ENCODE measurements at regions not wholly inside any gene's neighbourhood (a gene's known extent, or its start where the extent isn't known, plus 50 kb on each side); places are given as distances from the start of the nearest gene placed in this dataset.
"Not testable (repeated sequence)": the region's sequence is repeated elsewhere in the genome, so short reads cannot be mapped to it uniquely, and the experiment has no call there.

- no peak for DNase-seq (ENCODE audit: low read depth)
- ChIA-PET CTCF (interaction anchor here (0.6 kb wide), 1 partner anchor 49 kb away, joined by 3 read pairs; no protein-coding TSS in a partner anchor), POLR2A (no interaction called here)
- TF ChIP-seq, protein P1, sequence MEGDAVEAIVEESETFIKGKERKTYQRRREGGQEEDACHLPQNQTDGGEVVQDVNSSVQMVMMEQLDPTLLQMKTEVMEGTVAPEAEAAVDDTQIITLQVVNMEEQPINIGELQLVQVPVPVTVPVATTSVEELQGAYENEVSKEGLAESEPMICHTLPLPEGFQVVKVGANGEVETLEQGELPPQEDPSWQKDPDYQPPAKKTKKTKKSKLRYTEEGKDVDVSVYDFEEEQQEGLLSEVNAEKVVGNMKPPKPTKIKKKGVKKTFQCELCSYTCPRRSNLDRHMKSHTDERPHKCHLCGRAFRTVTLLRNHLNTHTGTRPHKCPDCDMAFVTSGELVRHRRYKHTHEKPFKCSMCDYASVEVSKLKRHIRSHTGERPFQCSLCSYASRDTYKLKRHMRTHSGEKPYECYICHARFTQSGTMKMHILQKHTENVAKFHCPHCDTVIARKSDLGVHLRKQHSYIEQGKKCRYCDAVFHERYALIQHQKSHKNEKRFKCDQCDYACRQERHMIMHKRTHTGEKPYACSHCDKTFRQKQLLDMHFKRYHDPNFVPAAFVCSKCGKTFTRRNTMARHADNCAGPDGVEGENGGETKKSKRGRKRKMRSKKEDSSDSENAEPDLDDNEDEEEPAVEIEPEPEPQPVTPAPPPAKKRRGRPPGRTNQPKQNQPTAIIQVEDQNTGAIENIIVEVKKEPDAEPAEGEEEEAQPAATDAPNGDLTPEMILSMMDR (IDR thresholded peaks at IDR 0.05; ENCODE audit: insufficient read depth, low read depth, low read length), result no peak
- no peaks in the 10 kb centered on the region for H3K36me3 ChIP-seq (ENCODE audit: control insufficient read depth, insufficient read depth, low read length)
- H3K4me3 ChIP-seq (ENCODE audit: low read depth, low read length), result no peak overlapping the region
- H3K27me3 ChIP-seq (ENCODE audit: control insufficient read depth, insufficient read depth, low read length), result no peaks in the 10 kb centered on the region
Observed at GRCh38 chr11:87523276-87523675, 485.5 kb downstream of the TMEM135 start.

GRCh38 chr11:87518266-87518665 lies 480.5 kb downstream of the TMEM135 start:
- Histone ChIP-seq H3K27me3 (ENCODE audit: control insufficient read depth, insufficient read depth, low read length) (no peaks in the 10 kb centered on the region), H3K4me3 (ENCODE audit: low read depth, low read length) (no peak overlapping the region), H3K36me3 (ENCODE audit: control insufficient read depth, insufficient read depth, low read length) (no peaks in the 10 kb centered on the region)
- CTCF ChIA-PET, result no interaction called here
- DNase-seq (ENCODE audit: low read depth), result no peak
- TF ChIP-seq, protein P1 (IDR thresholded peaks at IDR 0.05; ENCODE audit: insufficient read depth, low read depth, low read length), result no peak
- POLR2A ChIA-PET, result no interaction called here

GRCh38 chr11:87517351-87517750 lies 479.6 kb downstream of the TMEM135 start:
- CTCF ChIA-PET, result no interaction called here
- TF ChIP-seq, protein P1 (IDR thresholded peaks at IDR 0.05; ENCODE audit: insufficient read depth, low read depth, low read length), result no peak
- POLR2A ChIA-PET, result no interaction called here
- no peaks in the 10 kb centered on the region for H3K36me3 ChIP-seq (ENCODE audit: control insufficient read depth, insufficient read depth, low read length)
- no peak for DNase-seq (ENCODE audit: low read depth)
- H3K27me3 ChIP-seq (ENCODE audit: control insufficient read depth, insufficient read depth, low read length), result no peaks in the 10 kb centered on the region
- no peak overlapping the region for H3K4me3 ChIP-seq (ENCODE audit: low read depth, low read length)

DNA sequence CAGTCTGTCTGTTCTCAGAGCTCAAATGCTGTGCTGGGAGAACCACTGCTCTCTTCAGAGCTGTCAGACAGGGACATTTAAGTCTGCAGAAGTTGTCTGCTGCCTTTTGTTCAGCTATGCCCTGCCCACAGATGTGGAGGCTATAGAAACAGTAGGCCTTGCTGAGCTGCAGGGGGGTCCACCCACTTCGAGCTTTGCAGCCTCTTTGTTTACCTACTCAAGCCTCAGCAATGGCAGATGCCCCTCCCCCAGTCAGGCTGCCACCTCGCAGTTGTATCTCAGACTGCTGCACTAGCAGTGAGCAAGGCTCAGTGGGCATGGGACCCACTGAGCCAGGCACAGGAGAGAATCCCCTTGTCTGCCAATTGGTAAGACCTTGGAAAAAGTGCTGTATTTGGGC lies 470.0 kb downstream of the TMEM135 start:
- H3K36me3 ChIP-seq (ENCODE audit: control insufficient read depth, insufficient read depth, low read length); H3K27me3 ChIP-seq (ENCODE audit: control insufficient read depth, insufficient read depth, low read length); POLR2A ChIA-PET; H3K4me3 ChIP-seq (ENCODE audit: low read depth, low read length); DNase-seq (ENCODE audit: low read depth): not testable (repeated sequence)
- CTCF ChIA-PET, result interaction anchor here (0.9 to 1.1 kb wide), 2 partner anchors 14 to 15 kb away, joined by 3 read pairs; no protein-coding TSS in a partner anchor

- H3K36me3 ChIP-seq (ENCODE audit: control insufficient read depth, insufficient read depth, low read length); DNase-seq (ENCODE audit: low read depth); POLR2A ChIA-PET; H3K4me3 ChIP-seq (ENCODE audit: low read depth, low read length); H3K27me3 ChIP-seq (ENCODE audit: control insufficient read depth, insufficient read depth, low read length): not testable (repeated sequence)
- CTCF ChIA-PET, result interaction anchor here (0.9 to 1.1 kb wide), 2 partner anchors 13 to 14 kb away, joined by 3 read pairs; no protein-coding TSS in a partner anchor
Observed at GRCh38 chr11:87506946-87507345, 469.2 kb downstream of the TMEM135 start.

DNA sequence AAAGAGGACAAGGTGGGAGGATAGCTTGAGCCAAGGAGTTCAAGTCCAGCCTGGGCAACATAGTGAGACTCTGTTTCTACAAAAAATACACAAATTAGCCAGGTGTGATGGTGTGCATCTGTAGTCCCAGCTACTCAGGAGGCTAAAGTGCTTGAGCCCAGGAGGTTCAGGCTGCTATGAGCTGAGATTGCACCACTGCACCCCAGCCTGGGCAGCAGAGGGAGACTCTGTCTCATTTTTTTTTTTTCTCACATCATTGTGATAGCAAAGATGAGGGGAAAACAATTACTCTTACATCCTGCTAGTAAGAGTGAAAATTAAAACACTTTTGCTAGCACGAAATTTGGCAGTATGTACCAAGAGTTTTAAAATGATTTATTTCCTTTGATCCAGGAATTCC lies 463.7 kb downstream of the TMEM135 start:
- no peak for DNase-seq (ENCODE audit: low read depth)
- Histone ChIP-seq H3K27me3 (ENCODE audit: control insufficient read depth, insufficient read depth, low read length) (no peaks in the 10 kb centered on the region), H3K4me3 (ENCODE audit: low read depth, low read length) (no peak overlapping the region), H3K36me3 (ENCODE audit: control insufficient read depth, insufficient read depth, low read length) (no peaks in the 10 kb centered on the region)
- TF ChIP-seq, protein P1 (IDR thresholded peaks at IDR 0.05; ENCODE audit: insufficient read depth, low read depth, low read length), result no peak
- ChIA-PET CTCF (interaction anchor here (0.7 to 1.0 kb wide), 4 partner anchors 10 to 33 kb away, joined by 3 to 6 read pairs (median 4); no protein-coding TSS in a partner anchor), POLR2A (no interaction called here)

DNA sequence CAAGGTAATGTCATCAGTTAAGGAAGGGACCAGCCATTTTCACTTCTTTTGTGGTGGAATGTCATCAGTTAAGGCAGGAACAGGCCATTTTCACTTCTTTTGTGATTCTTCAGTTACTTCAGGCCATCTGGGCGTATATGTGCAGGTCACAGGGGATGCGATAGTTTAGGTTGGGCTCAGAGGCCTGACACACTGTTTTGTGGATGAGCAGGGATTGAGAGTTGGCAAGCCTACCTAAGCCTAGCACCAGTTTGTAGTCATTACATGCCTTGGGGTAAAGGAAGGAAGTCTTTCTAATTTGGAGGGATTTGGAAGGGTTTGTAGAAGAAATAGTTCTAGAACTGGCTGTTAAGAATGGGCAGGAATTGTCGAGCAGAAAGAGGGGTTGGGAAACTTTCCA lies 457.2 kb downstream of the TMEM135 start:
- CTCF ChIA-PET; DNase-seq (ENCODE audit: low read depth); H3K4me3 ChIP-seq (ENCODE audit: low read depth, low read length); H3K27me3 ChIP-seq (ENCODE audit: control insufficient read depth, insufficient read depth, low read length); H3K36me3 ChIP-seq (ENCODE audit: control insufficient read depth, insufficient read depth, low read length); POLR2A ChIA-PET: not testable (repeated sequence)

DNA sequence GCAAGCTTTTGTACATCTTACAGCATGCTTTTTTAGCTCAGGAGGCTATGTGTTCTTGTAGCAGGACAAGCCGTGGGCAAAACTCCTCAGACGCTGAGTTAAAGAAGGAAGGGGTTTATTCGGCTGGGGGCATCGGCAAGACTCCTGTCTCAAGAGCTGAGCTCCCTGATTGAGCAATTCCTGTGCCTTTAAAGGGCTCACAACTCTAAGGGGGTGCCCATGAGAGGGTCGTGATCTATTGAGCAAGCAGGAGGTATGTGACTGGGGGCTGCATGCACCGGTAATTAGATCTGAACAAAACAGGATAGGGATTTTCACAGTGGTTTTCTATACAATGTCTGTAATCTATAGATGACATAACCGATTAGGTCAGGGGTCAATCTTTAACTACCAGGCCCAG lies 456.3 kb downstream of the TMEM135 start:
- H3K36me3 ChIP-seq (ENCODE audit: control insufficient read depth, insufficient read depth, low read length); DNase-seq (ENCODE audit: low read depth); POLR2A ChIA-PET; H3K27me3 ChIP-seq (ENCODE audit: control insufficient read depth, insufficient read depth, low read length); H3K4me3 ChIP-seq (ENCODE audit: low read depth, low read length): not testable (repeated sequence)
- CTCF ChIA-PET, result interaction anchor here (1.0 kb wide), 1 partner anchor 13 kb away, joined by 3 read pairs; no protein-coding TSS in a partner anchor
